ENCODE measurements at regions not wholly inside any gene's neighbourhood (a gene's known extent, or its start where the extent isn't known, plus 50 kb on each side); places are given as distances from the start of the nearest gene placed in this dataset.

DNA sequence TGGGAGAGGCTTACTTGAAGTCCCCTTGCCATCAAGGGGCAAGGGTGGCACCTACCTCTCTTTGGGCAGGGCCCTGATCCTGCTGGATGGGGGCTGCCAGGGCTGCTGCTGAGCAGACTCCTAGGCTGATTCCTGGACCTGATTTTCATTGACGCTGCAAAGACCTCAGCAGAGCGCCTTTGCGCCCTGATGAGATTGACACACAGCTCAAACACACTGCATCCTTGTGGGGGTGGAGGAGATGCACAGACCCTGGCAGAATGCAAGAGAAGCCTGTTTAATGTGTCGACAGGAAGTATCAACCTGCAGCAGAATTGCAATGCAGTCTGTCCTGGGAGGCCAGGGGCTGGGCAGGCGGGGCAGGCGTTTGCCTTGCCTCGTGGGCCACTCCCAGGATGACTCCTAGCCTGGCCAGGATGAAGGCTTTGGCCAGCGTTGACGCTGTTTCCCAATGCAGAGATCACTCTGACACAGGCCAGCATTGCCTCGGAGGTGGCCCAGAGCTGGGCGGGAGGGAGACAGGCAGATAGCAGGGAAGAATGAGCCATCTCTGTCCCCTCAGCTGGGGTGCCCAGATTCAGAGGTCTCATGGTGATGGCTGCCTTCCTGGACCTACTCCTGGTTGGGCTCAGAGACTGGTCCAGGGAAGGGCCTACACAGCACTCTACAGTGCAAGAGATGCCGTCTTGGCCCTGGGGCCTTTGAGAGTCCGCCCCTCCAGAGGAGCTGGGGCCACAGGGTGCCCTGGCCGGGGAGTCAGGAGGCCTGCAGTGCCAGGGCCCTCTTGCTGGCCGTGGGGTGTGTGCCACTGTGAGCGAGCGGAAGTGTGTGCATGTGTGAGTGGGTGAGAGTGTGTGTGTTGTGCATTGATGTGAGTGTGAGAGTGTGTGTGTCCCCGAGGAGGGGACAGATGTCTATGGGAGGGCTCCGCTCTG lies 108.3 kb downstream of the KIF26A start:
- TF ChIP-seq CBX3 (IDR thresholded peaks at IDR 0.05; ENCODE audit: low read depth), result no peak
- no peak for TF ChIP-seq YY1 (IDR thresholded peaks at IDR 0.05; ENCODE audit: extremely low read depth, insufficient replicate concordance, low read depth, low read length)
- TF ChIP-seq SP1 (IDR thresholded peaks at IDR 0.05; ENCODE audit: low read depth), result no peak
- TF ChIP-seq TCF7L2 (IDR thresholded peaks at IDR 0.05; ENCODE audit: borderline replicate concordance, extremely low read depth, insufficient read depth, insufficient read length), result no peak
- no peak for TF ChIP-seq EZH2 (IDR thresholded peaks at IDR 0.05)
- TF ChIP-seq, protein P1, sequence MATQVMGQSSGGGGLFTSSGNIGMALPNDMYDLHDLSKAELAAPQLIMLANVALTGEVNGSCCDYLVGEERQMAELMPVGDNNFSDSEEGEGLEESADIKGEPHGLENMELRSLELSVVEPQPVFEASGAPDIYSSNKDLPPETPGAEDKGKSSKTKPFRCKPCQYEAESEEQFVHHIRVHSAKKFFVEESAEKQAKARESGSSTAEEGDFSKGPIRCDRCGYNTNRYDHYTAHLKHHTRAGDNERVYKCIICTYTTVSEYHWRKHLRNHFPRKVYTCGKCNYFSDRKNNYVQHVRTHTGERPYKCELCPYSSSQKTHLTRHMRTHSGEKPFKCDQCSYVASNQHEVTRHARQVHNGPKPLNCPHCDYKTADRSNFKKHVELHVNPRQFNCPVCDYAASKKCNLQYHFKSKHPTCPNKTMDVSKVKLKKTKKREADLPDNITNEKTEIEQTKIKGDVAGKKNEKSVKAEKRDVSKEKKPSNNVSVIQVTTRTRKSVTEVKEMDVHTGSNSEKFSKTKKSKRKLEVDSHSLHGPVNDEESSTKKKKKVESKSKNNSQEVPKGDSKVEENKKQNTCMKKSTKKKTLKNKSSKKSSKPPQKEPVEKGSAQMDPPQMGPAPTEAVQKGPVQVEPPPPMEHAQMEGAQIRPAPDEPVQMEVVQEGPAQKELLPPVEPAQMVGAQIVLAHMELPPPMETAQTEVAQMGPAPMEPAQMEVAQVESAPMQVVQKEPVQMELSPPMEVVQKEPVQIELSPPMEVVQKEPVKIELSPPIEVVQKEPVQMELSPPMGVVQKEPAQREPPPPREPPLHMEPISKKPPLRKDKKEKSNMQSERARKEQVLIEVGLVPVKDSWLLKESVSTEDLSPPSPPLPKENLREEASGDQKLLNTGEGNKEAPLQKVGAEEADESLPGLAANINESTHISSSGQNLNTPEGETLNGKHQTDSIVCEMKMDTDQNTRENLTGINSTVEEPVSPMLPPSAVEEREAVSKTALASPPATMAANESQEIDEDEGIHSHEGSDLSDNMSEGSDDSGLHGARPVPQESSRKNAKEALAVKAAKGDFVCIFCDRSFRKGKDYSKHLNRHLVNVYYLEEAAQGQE (IDR thresholded peaks at IDR 0.05; ENCODE audit: low read depth), result no peak
- TF ChIP-seq, protein P2, sequence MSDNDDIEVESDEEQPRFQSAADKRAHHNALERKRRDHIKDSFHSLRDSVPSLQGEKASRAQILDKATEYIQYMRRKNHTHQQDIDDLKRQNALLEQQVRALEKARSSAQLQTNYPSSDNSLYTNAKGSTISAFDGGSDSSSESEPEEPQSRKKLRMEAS (IDR thresholded peaks at IDR 0.05), result no peak
- TF ChIP-seq EZH2phosphoT487 (IDR thresholded peaks at IDR 0.05; ENCODE audit: borderline replicate concordance), result no peak
- no peak overlapping the region for H3K9ac ChIP-seq (ENCODE audit: low read length)
- ChIA-PET RAD21 (ENCODE audit: low non-redundant PET in 1 of 2, low total read pairs in 2 of 2, uncharacterized antibody in 2 of 2, unreplicated experiment in 2 of 2) (no interaction called here), POLR2A (no interaction called here), CTCF (no interaction called here)
- ATAC-seq (no peak), DNase-seq (ENCODE audit: low read depth, low spot score) (no peak)
- H3K4me2 ChIP-seq (ENCODE audit: low read length), result no peak overlapping the region
- intact Hi-C loops (cut with micrococcal nuclease), result no loop called here
- no peak overlapping the region for H2AFZ ChIP-seq (ENCODE audit: low read depth, low read length, poor library complexity, severe bottlenecking)
- no peak overlapping the region for H3K27ac ChIP-seq (ENCODE audit: low read depth, low read length)
- H4K20me1 ChIP-seq (ENCODE audit: insufficient read depth), result no peaks in the 10 kb centered on the region
- BruUV-seq (replicated peaks), result no TSS peak
- no peaks in the 10 kb centered on the region; a peak in 1 of 4 replicates for H3K9me3 ChIP-seq (ENCODE audit: control insufficient read depth in 1 of 2, insufficient read depth in 1 of 2, low read depth in 1 of 2, low read length in 2 of 2)
- no peaks in the 10 kb centered on the region for H3K27me3 ChIP-seq (ENCODE audit: insufficient read depth, low read length)
- H3K79me2 ChIP-seq (ENCODE audit: insufficient read depth, low read length), result no peaks in the 10 kb centered on the region
- no peaks in the 10 kb centered on the region for H3K9me2 ChIP-seq (ENCODE audit: insufficient read depth)
- no peak overlapping the region for H3K4me3 ChIP-seq (replicated peaks in 1 of 2; ENCODE audit: low read depth in 1 of 2, low read length in 2 of 2)
- no peaks in the 10 kb centered on the region for H3K4me1 ChIP-seq (ENCODE audit: control insufficient read depth in 1 of 2, insufficient read depth in 2 of 2, low read length in 2 of 2)
- H3K36me3 ChIP-seq (ENCODE audit: control insufficient read depth in 1 of 2, insufficient read depth in 2 of 2, low read length in 2 of 2), result no peaks in the 10 kb centered on the region
